UCSD-AML1 (cell line): ENCODE measurements at regions not wholly inside any gene's neighbourhood (a gene's known extent, or its start where the extent isn't known, plus 50 kb on each side); places are given as distances from the start of the nearest gene placed in this dataset.
"Not testable (repeated sequence)": the region's sequence is repeated elsewhere in the genome, so short reads cannot be mapped to it uniquely, and the experiment has no call there.

ENCODE experiments used
- DNase-seq: peaks from one replicate; lab custom pipeline; 2025; ENCODE audit not compliant: unreplicated experiment; lab: John Stamatoyannopoulos, UW

- DNase-seq: no peak
These were observed 955.0 kb downstream of the GATA3 start for GRCh38 chr10:9009505-9009904.

GRCh38 chr10:9010093-9010492, 955.6 kb downstream of the GATA3 start:
- peak; percentile 12 for DNase-seq

GRCh38 chr10:9010931-9011670, 956.6 kb downstream of the GATA3 start:
- DNase-seq: no peak

DNA sequence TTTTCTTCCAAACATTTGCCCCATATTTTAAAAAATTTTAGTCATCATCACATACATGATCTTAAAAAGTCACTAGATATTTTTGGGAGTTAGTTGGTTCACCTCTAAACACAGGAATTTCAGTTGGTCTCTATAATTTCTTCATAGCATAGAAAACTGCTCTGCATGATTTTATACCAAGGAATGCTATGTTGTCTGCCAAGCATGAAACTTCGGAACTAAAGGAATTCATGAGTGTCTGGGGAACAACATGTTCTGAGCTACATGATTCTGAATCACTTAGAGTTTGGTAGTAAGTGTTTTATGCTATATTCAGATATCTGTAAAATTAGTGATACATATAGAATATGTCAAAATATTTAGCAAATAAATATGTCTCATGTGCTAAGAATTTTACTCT, 957.8 kb downstream of the GATA3 start:
- no peak for DNase-seq

DNA sequence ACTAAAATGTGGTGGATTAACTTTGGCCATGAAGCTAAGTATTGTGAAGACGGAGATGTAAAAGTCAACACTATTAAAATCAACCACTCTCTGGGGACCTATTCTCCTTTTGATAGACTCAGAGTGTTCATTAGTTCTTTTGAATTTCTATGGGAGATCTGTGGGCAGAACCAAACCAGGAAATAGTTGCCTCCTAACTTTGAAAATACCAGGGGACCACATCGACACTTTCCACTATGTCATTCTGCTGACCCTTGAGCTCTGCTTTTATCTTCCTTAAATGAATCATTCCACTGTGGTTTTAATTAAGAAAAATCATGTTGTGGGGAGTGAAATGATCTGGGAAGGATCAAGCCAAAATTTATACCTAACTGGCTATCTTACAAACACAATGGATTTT, 960.5 kb downstream of the GATA3 start:
- no peak for DNase-seq

DNA sequence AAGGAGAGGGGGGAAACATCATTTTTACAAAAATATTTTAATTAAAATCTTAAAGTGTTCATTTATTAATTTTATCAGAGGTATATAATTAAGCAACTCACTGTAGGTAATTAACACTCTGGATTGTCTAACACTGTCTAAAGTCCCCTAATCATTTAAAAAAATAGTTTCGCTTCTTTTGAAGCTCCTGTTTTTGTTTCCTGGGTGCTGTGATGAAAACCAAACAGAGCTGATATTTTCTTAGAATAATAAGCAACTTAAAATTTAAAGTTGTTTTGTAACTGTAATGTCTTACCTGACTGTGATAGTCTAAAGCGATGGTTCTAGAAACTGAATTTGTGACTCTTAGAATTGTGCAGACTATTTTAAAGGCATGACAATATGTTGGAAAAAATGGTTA, 961.0 kb downstream of the GATA3 start:
- DNase-seq: no peak

- no peak for DNase-seq
These were observed 962.4 kb downstream of the GATA3 start for GRCh38 chr10:9016930-9017329.

- no peak for DNase-seq
These were observed 964.0 kb downstream of the GATA3 start for GRCh38 chr10:9018195-9019173.

DNA sequence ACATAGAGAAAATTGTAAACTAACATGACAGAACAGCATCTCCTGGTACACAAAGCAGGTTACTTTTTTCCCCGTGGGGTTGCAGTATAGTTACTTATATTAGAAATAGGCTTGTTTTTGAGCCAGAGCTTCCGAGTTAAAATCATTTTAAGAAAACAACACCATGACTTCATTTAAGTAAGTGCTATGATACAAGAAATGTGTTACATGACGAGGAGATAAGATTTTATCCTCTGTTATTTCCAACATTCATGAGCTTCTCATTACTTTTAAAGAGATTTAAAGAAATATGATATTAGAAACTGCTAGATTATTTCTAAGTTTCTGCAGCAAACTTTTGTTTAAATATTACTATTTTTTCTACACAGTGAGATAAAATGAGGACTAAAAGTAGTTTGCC, 968.7 kb downstream of the GATA3 start:
- no peak for DNase-seq

DNA sequence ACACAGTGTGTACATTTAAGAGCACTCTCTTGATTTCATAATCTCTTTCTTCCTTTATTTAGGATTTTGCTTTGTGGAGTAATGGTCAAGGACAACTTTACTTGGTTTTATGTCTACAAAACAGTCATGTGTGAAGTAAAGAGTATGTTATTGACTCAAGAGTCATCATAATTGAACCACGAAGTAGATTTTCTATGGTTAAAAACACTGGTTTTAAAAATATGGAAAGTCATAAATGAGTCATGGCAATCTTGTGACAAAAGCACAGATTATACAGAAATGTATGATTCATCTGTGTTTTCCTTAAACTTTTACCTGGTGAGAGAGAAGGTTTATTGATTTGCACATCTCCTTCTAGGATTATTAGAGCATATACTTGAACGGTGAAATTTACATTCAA, 969.7 kb downstream of the GATA3 start:
- DNase-seq: no peak

GRCh38 chr10:9028231-9028630, 973.7 kb downstream of the GATA3 start:
- no peak for DNase-seq

DNA sequence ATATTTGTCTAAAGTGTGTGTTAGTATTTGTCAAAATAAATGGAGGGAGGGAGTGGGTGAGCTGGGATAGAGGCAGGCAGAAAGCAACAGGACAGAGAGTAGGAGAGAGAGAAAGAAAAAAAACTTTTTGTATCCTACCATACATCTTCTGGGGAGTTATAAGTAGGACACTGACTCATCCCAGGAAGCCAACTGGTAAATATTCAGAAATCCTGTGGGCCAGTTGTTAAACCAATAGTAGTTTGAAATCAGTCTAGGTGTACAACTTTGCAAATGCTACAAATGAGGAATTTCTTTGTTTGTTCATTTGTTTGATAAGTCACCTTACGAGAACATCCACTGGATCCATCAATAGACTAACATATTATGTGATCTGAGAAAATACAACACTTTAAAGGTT, 980.9 kb downstream of the GATA3 start:
- DNase-seq: no peak

DNA sequence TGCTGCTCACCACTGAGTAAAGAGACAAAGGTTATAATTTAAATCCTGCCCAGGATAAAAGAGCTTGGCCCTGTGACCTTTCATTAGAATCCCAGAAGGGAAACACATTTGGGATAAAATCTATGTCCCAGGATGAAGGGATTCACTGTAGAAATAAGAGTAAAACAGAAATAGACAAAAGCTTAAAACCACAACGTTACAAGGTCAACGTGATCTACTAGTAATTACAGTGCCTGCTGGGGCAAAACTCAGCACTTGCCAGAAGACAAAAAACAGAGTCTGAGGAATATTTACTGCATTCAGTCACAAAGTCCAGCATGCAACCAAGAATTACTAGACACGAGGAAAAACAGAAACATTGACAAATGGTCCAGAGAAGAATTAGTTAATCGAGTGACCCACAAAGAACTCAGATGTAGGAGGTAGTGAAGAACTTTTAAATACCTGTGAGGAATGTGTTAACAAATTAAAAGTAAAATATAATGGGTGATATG, 982.3 kb downstream of the GATA3 start:
- DNase-seq: no peak

- no peak for DNase-seq
These were observed 983.7 kb downstream of the GATA3 start for GRCh38 chr10:9038146-9038714.

DNA sequence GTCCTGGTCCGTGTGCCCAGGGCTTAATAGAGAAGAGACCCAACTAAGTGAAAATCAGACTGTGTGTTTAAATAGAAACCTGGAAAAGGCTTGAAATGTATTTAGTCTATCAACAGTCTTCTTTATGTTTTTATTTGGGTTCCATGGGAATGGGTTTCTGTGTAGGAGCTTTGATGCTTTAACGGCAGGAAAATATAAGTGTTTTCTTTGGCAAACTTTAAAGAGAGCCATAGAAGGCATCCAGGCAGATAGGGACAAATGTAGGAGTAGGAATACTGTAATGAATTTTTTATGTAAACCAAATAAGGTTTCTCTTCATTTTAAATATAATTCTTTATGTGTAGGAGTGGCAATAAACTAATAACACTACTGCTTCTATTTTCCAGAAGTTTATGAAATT, 989.0 kb downstream of the GATA3 start:
- DNase-seq: no peak

GRCh38 chr10:9045311-9045710, 990.8 kb downstream of the GATA3 start:
- no peak for DNase-seq

DNA sequence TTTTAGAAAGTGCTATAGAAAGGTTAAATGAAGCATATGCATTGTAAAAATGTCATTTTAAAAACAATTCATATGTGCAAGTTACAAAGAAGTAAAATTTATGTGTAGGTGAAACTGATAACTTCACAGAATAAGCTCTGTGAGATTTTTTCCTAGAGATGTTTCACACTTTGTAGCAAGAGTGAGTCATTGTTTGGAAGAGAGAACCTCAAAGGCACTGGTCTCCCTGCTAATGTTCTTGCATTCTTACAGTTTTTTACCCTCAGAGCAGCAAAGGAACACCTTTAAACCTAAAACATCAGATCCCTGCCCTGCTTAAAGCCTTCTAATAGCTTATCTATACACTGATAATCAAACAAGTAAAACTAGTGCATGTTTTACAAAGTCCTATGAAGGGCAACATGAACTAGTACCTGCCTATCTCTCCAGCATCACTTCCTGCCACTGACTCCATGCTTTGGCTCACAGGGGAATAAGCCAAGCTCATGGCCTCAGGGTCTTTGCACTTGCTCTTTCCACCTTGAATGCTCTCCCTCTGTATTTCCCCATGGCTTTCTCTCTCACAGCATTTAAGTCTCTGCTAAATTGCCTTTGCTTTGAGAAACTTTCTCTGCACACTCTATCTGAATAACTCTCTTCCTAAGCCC, 997.0 kb downstream of the GATA3 start:
- DNase-seq: no peak

GRCh38 chr10:9052767-9053166, 998.3 kb downstream of the GATA3 start:
- no peak for DNase-seq

- DNase-seq: no peak
These were observed 1002.0 kb downstream of the GATA3 start for GRCh38 chr10:9056521-9056920.

DNA sequence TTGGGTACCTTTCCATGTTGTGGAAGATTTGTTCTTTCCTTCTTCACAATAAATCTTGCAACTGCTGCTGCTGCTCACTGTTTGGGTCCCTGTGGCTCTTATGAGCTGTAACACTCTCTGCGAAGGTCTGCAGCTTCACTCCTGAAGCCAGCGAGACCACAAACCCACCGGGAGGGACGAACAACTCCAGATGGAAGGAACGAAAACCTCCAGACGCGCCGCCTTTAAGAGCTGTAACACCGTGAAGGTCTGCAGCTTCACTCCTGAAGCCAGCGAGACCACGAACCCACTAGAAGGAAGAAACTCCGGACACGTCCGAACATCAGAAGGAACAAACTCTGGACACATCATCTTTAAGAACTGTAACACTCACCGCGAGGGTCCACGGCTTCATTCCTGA, 1002.8 kb downstream of the GATA3 start:
- not testable (repeated sequence) for DNase-seq

DNA sequence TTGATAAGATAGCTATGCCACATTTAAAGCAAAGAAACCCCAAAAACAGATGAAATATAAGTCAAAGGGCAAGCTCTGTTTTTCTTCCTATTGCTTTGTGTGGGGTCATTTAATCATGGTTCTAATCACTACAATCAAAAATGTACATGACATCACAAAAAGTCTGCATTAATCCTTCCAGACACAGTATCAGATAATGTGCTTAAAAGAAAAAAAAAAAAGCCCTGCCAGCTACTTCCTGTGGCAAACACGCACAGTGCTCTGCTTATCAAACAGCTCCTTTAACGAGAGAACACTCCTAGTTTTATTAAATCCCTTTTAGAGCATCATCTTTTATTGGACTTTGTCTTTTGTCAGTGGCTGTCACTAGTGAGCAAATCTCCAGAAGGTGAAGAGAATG, 1005.8 kb downstream of the GATA3 start:
- DNase-seq: no peak
